ENCODE measurements at regions not wholly inside any gene's neighbourhood (a gene's known extent, or its start where the extent isn't known, plus 50 kb on each side); places are given as distances from the start of the nearest gene placed in this dataset.
"Not testable (repeated sequence)": the region's sequence is repeated elsewhere in the genome, so short reads cannot be mapped to it uniquely, and the experiment has no call there.

DNA sequence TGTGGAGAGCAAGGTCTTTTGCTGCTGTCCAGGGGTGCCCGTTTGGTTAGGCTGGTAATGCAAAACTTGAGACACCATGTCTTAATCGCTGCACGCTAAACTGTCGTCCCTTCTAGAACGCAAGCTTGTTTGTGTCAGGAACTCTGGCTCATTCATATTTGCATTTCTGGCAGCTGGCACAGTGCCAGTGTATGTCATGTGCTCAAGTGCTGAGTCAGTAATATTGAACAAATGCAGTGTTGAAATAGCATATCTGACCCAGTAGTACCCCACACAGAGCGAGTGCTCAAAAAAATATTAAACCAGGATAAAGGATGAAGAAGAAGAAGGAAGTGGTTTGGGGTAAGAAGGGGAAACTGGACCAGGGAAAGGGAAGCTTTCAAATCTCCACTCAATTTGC is 173.4 kb downstream of the ZNF37A start:
- not testable (repeated sequence) for TF ChIP-seq EZH2 (IDR thresholded peaks at IDR 0.05; ENCODE audit: low read length, missing control alignments)
- TF ChIP-seq, protein P1, sequence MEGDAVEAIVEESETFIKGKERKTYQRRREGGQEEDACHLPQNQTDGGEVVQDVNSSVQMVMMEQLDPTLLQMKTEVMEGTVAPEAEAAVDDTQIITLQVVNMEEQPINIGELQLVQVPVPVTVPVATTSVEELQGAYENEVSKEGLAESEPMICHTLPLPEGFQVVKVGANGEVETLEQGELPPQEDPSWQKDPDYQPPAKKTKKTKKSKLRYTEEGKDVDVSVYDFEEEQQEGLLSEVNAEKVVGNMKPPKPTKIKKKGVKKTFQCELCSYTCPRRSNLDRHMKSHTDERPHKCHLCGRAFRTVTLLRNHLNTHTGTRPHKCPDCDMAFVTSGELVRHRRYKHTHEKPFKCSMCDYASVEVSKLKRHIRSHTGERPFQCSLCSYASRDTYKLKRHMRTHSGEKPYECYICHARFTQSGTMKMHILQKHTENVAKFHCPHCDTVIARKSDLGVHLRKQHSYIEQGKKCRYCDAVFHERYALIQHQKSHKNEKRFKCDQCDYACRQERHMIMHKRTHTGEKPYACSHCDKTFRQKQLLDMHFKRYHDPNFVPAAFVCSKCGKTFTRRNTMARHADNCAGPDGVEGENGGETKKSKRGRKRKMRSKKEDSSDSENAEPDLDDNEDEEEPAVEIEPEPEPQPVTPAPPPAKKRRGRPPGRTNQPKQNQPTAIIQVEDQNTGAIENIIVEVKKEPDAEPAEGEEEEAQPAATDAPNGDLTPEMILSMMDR (conservative IDR thresholded peaks at IDR 0.05 in 1 of 2, IDR thresholded peaks at IDR 0.05 in 1 of 2; ENCODE audit: low read depth in 1 of 2, low read length in 2 of 2), result not testable (repeated sequence)
